Muscle layer of colon (tissue), 2 donors: ENCODE measurements at regions not wholly inside any gene's neighbourhood (a gene's known extent, or its start where the extent isn't known, plus 50 kb on each side); places are given as distances from the start of the nearest gene placed in this dataset.

Source experiments
- H3K27ac ChIP-seq: one replicate; pipeline ENCODE4 v1.7.0; 2013; ENCODE audit warnings: low read depth, mild to moderate bottlenecking, low read length, moderate library complexity
- H3K27me3 ChIP-seq, 2 donors: one replicate each; pipeline ENCODE4 v1.7.0; 2013; ENCODE audit warnings: low read length in 2 of 2, mild to moderate bottlenecking in 2 of 2; ENCODE audit not compliant: insufficient read depth in 2 of 2, control insufficient read depth in 1 of 2
- H3K36me3 ChIP-seq: one replicate; pipeline ENCODE4 v1.7.0; 2013; ENCODE audit warnings: mild to moderate bottlenecking, low read length; ENCODE audit not compliant: insufficient read depth
- H3K4me1 ChIP-seq: one replicate; pipeline ENCODE4 v1.7.0; 2013; ENCODE audit warnings: mild to moderate bottlenecking, low read length; ENCODE audit not compliant: insufficient read depth
- H3K4me3 ChIP-seq, 2 donors: one replicate each; pipeline ENCODE4 v1.7.0; 2013; ENCODE audit warnings: low read length in 2 of 2, low read depth in 1 of 2, mild to moderate bottlenecking in 1 of 2, moderate library complexity in 1 of 2
- H3K9ac ChIP-seq: one replicate; pipeline ENCODE4 v1.7.0; 2013; ENCODE audit warnings: low read length
- H3K9me3 ChIP-seq: one replicate; pipeline ENCODE4 v1.7.0; 2013; ENCODE audit warnings: mild to moderate bottlenecking, low read length
- donor health status: abdominal sarcoma.
- donor health status: Adenocarcinoma of cecum.

DNA sequence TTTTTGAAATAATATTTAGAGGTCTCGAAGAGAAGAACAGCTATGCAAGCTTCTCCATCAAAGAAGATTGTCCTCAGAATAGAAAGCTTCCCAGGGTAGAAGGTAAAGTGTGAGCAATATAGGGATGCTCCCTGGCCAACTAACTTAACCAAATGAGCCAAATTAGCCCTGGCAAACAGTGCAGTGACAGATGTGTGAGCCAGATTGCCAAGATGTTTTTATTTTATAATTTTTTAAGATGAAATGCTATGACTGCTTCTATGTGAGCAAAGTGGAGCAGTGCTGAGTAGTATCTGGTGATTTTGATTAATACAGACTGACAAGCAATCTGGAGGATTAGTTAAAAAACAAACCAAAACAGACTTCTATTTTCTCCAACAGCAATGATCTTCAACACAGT is 202.1 kb downstream of the NOVA1 start:
- Histone ChIP-seq H3K9ac (no peak overlapping the region), H3K36me3 (no peaks in the 10 kb centered on the region), H3K27me3 (no peaks in the 10 kb centered on the region), H3K4me1 (peaks cover 34% of the 10 kb centered on the region), H3K4me3 (no peak overlapping the region), H3K27ac (no peak overlapping the region), H3K9me3 (no peaks in the 10 kb centered on the region)

DNA sequence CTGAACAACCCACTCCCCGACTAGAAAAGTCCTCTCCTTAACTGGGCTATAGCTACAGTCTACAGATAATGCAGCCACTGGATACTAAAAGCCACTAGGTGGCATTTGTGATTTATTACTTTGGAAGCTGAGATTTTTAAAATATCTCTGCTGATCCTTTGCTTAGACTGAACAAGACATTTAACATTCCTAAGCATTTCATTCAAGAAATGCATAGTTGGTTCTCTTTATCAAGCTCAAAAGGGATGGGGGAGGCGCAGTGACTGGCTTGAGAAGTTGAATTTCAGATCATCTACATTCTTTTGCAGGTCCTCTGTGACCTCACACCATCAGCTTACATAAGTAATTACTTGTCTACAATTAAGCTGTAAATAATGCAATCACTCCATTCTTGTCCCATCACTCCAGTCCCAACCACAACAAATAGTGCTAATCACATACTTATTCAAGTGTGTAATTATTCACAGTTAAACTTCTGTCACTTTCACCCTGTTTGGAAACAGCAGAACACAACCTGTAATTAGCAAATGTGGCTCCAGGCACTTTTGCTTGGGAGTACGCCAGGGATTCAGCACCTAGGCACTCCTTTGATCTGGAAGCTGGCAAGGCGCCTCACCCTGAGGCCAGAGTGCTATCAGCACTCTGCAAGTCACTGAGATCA is 203.6 kb downstream of the NOVA1 start:
- Histone ChIP-seq H3K9me3 (no peaks in the 10 kb centered on the region), H3K27me3 (no peaks in the 10 kb centered on the region), H3K4me3 (no peak overlapping the region), H3K27ac (no peak overlapping the region), H3K9ac (no peak overlapping the region), H3K4me1 (peaks cover 37% of the 10 kb centered on the region), H3K36me3 (no peaks in the 10 kb centered on the region)

- H3K4me3 ChIP-seq: no peak overlapping the region
- peaks cover 37% of the 10 kb centered on the region for H3K4me1 ChIP-seq
- H3K9me3 ChIP-seq: no peaks in the 10 kb centered on the region
- H3K36me3 ChIP-seq: no peaks in the 10 kb centered on the region
- no peaks in the 10 kb centered on the region for H3K27me3 ChIP-seq
- H3K27ac ChIP-seq: no peak overlapping the region
- no peak overlapping the region for H3K9ac ChIP-seq
These were observed 205.3 kb downstream of the NOVA1 start for GRCh38 chr14:26392498-26392897.

DNA sequence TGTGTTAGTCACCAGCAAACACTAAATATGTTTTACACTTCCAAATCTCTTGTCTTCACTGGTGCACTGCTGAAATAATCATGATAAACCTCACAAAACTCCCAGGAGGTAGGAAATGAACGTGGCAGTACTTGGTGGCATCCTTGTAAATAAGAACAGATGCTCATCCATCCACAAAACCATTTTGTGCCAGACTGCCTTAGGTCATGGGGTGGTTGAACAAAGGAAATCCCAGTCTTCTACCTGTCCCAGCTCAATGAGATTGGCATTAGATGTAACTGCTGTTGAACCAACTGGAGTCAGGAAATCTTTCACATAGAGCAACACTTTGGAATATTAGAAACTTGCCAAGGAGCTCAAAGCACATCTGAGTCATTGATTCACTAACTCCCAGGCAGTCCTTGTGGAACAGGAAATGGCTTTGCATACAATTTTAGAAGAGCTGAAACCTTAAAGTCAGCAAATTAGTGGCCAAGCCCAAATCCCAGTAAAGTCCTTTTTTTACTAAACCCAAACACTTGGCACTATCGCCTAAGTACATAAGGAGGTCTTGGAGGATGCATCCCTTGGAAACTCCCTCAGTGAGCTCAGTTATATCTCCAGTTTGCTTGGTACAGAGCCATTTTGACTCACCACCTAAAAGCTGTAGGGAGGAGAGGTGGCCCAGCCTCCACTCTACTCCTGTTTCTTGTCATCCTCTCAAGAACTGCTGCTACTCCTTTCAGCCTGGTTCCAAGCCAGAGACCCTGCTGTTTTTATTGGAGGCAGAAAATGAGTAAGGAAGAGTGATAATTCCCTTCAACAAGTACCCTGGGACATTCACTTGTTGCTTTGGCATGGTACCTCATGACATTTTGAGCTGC is 208.0 kb downstream of the NOVA1 start:
- Histone ChIP-seq H3K4me1 (peaks cover 26% of the 10 kb centered on the region), H3K9me3 (no peaks in the 10 kb centered on the region), H3K4me3 (no peak overlapping the region), H3K9ac (no peak overlapping the region), H3K27ac (no peak overlapping the region), H3K36me3 (no peaks in the 10 kb centered on the region), H3K27me3 (no peaks in the 10 kb centered on the region)

DNA sequence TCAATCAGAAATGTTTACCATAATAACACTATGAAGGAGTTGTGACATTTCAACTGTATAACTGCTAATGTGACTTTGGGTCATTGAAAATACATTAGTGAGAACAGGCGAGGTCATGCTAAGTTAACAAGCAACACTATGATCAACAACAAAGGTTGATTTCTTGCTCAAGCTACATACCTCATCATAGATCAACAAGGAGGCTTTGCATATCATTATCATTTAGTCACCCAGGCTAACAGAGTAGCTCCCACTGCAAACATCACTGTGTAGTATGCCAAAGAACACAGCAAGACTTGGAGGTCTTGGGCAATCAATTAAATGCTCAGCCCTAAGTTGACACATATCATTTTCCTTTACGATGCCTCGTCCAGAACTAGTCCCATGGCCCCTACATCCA is 212.5 kb downstream of the NOVA1 start:
- H3K4me1 ChIP-seq: peaks cover 20% of the 10 kb centered on the region
- no peaks in the 10 kb centered on the region for H3K27me3 ChIP-seq
- H3K9ac ChIP-seq: no peak overlapping the region
- no peaks in the 10 kb centered on the region for H3K9me3 ChIP-seq
- H3K27ac ChIP-seq: no peak overlapping the region
- no peak overlapping the region for H3K4me3 ChIP-seq
- H3K36me3 ChIP-seq: no peaks in the 10 kb centered on the region

- H3K36me3 ChIP-seq: no peaks in the 10 kb centered on the region
These were observed 214.7 kb downstream of the NOVA1 start for GRCh38 chr14:26382901-26383685.

DNA sequence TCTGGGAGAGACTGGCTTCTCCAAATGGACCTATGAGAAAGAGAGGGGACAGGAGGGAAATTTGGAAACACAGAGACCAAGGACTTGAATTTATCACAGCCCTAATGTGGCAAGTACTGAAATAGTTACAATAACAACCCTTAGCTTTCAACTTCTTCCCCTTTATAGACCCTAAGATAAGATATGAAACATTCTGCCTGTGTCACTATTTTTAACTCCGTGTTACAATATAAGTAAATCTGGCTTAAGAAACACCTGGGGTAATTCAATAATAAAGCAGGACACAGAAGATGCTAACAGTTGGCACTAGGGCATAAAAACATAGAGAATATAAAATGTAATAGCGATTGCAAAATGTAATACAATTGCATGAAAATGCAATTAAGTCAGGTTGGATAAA is 216.4 kb downstream of the NOVA1 start:
- H3K9me3 ChIP-seq: no peaks in the 10 kb centered on the region
- no peaks in the 10 kb centered on the region for H3K36me3 ChIP-seq
- H3K27me3 ChIP-seq: no peaks in the 10 kb centered on the region
- no peak overlapping the region for H3K4me3 ChIP-seq
- H3K4me1 ChIP-seq: peaks cover 15% of the 10 kb centered on the region
- H3K27ac ChIP-seq: no peak overlapping the region
- H3K9ac ChIP-seq: no peak overlapping the region

More at GRCh38 chr14:26382901-26383685, 214.7 kb downstream of the NOVA1 start:
- Histone ChIP-seq H3K27me3 (no peaks in the 10 kb centered on the region), H3K9ac (no peak overlapping the region), H3K4me3 (no peak overlapping the region), H3K27ac (no peak overlapping the region), H3K4me1 (peaks cover 15% of the 10 kb centered on the region), H3K9me3 (no peaks in the 10 kb centered on the region)

GRCh38 chr14:26380637-26381036 is 217.2 kb downstream of the NOVA1 start:
- Histone ChIP-seq H3K27ac (no peak overlapping the region), H3K9ac (no peak overlapping the region), H3K4me3 (no peak overlapping the region), H3K36me3 (no peaks in the 10 kb centered on the region), H3K4me1 (peaks cover 15% of the 10 kb centered on the region), H3K27me3 (no peaks in the 10 kb centered on the region), H3K9me3 (no peaks in the 10 kb centered on the region)

GRCh38 chr14:26379951-26380350 is 217.9 kb downstream of the NOVA1 start:
- Histone ChIP-seq H3K9me3 (no peaks in the 10 kb centered on the region), H3K4me1 (peaks cover 15% of the 10 kb centered on the region), H3K4me3 (no peak overlapping the region), H3K27ac (no peak overlapping the region), H3K9ac (no peak overlapping the region), H3K36me3 (no peaks in the 10 kb centered on the region), H3K27me3 (no peaks in the 10 kb centered on the region)

- Histone ChIP-seq H3K4me1 (peaks cover 15% of the 10 kb centered on the region), H3K36me3 (no peaks in the 10 kb centered on the region), H3K27ac (no peak overlapping the region), H3K27me3 (no peaks in the 10 kb centered on the region), H3K9me3 (no peaks in the 10 kb centered on the region), H3K4me3 (no peak overlapping the region), H3K9ac (no peak overlapping the region)
These were observed 220.7 kb downstream of the NOVA1 start for GRCh38 chr14:26377150-26377549.

DNA sequence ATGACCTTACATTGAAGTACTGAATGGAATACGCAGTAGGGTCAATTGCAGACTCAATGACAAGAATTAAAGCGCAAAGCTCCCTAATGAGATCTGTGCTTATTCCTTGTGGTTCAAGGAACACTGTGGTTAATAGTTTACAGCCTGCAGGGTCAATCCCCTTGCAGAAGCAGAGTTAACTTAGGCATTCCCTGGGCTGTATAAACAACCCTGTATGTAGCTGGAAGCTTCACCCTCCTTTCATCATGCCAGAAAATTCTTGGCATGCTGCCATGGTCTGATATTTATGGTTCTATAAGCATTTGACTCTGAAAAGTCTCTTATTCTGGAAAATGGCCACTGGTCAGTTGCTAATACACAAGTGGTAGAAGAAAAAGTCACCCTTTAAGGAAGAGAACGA is 227.7 kb downstream of the NOVA1 start:
- peaks cover 11% of the 10 kb centered on the region for H3K4me1 ChIP-seq
- no peaks in the 10 kb centered on the region for H3K36me3 ChIP-seq
- no peak overlapping the region for H3K4me3 ChIP-seq
- no peak overlapping the region for H3K27ac ChIP-seq
- no peaks in the 10 kb centered on the region for H3K27me3 ChIP-seq
- H3K9ac ChIP-seq: no peak overlapping the region
- no peaks in the 10 kb centered on the region for H3K9me3 ChIP-seq
